H9 (cell line): ENCODE measurements at regions not wholly inside any gene's neighbourhood (a gene's known extent, or its start where the extent isn't known, plus 50 kb on each side); places are given as distances from the start of the nearest gene placed in this dataset.

Experiments
- DNase-seq: peaks from one replicate; pipeline ENCODE4 v3.0.0-alpha.2; 2017
- H2AFZ ChIP-seq: one replicate; pipeline ENCODE4 v1.6.1; 2013; ENCODE audit warnings: mild to moderate bottlenecking, low read length, control low read depth, moderate library complexity
- H2AK5ac ChIP-seq: 2 replicates; pipeline ENCODE4 v1.6.1; 2013; ENCODE audit warnings: low read length, control low read depth, mixed read lengths; ENCODE audit not compliant: insufficient read length
- H2BK120ac ChIP-seq: one replicate; pipeline ENCODE4 v1.6.1; 2013; ENCODE audit warnings: low read depth, mild to moderate bottlenecking, low read length, control low read depth, inconsistent platforms; ENCODE audit not compliant: poor library complexity, severe bottlenecking
- H2BK12ac ChIP-seq: 2 replicates; pipeline ENCODE4 v1.6.1; 2013; ENCODE audit warnings: low read length, control low read depth, mixed read lengths, low read depth; ENCODE audit not compliant: insufficient read length
- H2BK15ac ChIP-seq: 2 replicates; pipeline ENCODE4 v1.6.1; 2013; ENCODE audit warnings: low read depth, low read length, control low read depth
- H2BK20ac ChIP-seq: one replicate; pipeline ENCODE4 v1.6.1; 2013; ENCODE audit warnings: low read depth, mild to moderate bottlenecking, low read length, control low read depth, inconsistent platforms; ENCODE audit not compliant: poor library complexity, severe bottlenecking
- H2BK5ac ChIP-seq: 2 replicates; pipeline ENCODE4 v1.6.1; 2013; ENCODE audit warnings: low read length, control low read depth, mixed read lengths; ENCODE audit not compliant: insufficient read length
- H3K14ac ChIP-seq: 2 replicates; pipeline ENCODE4 v1.6.1; 2013; ENCODE audit warnings: low read length, control low read depth; ENCODE audit not compliant: insufficient read depth
- H3K18ac ChIP-seq: 2 replicates; pipeline ENCODE4 v1.6.1; 2013; ENCODE audit warnings: low read depth, mild to moderate bottlenecking, mixed read lengths, low read length, control low read depth; ENCODE audit not compliant: insufficient read length
- H3K23ac ChIP-seq: 2 replicates; pipeline ENCODE4 v1.6.1; 2013; ENCODE audit warnings: low read length, control low read depth, mixed read lengths, low read depth; ENCODE audit not compliant: insufficient read length
- H3K23me2 ChIP-seq: 2 replicates; pipeline ENCODE4 v1.6.1; 2013; ENCODE audit warnings: low read depth, mild to moderate bottlenecking, mixed read lengths, low read length, control low read depth; ENCODE audit not compliant: insufficient read length, poor library complexity, severe bottlenecking
- H3K27ac ChIP-seq: 2 replicates; pipeline ENCODE4 v1.5.1; 2013; ENCODE audit warnings: low read length, control low read depth, mixed read lengths, low read depth; ENCODE audit not compliant: insufficient read length
- H3K27me3 ChIP-seq: 2 replicates; pipeline ENCODE4 v1.6.1; 2013; ENCODE audit warnings: low read length, control low read depth, inconsistent platforms; ENCODE audit not compliant: insufficient read depth
- H3K4ac ChIP-seq: 2 replicates; pipeline ENCODE4 v1.6.1; 2013; ENCODE audit warnings: low read depth, mild to moderate bottlenecking, control low read depth, inconsistent platforms, low read length, moderate library complexity
- H3K4me1 ChIP-seq: 2 replicates; pipeline ENCODE4 v1.6.1; 2013; ENCODE audit warnings: low read length, control low read depth, inconsistent platforms; ENCODE audit not compliant: insufficient read depth
- H3K4me2 ChIP-seq: 2 replicates; pipeline ENCODE4 v1.6.1; 2013; ENCODE audit warnings: low read length, control low read depth, mixed read lengths; ENCODE audit not compliant: insufficient read length, insufficient read depth
- H3K56ac ChIP-seq: 2 replicates; pipeline ENCODE4 v1.6.1; 2013; ENCODE audit warnings: low read depth, mild to moderate bottlenecking, mixed read lengths, low read length, control low read depth; ENCODE audit not compliant: insufficient read length
- H3K79me1 ChIP-seq: 2 replicates; pipeline ENCODE4 v1.6.1; 2013; ENCODE audit warnings: low read depth, mild to moderate bottlenecking, moderate library complexity, low read length, control low read depth, inconsistent platforms; ENCODE audit not compliant: insufficient read depth, poor library complexity, severe bottlenecking
- H3K79me2 ChIP-seq: 2 replicates; pipeline ENCODE4 v1.6.1; 2013; ENCODE audit warnings: low read length, control low read depth, inconsistent platforms; ENCODE audit not compliant: insufficient read depth
- H3K9ac ChIP-seq: 2 replicates; pipeline ENCODE4 v1.6.1; 2013; ENCODE audit warnings: low read length, control low read depth, mixed read lengths; ENCODE audit not compliant: insufficient read length; ENCODE audit errors: extremely low read depth
- H3K9me3 ChIP-seq: one replicate; pipeline ENCODE4 v1.6.1; 2013; ENCODE audit warnings: low read depth, low read length, inconsistent platforms; ENCODE audit not compliant: control insufficient read depth
- H3T11ph ChIP-seq: one replicate; pipeline ENCODE4 v1.6.1; 2013; ENCODE audit warnings: mild to moderate bottlenecking, low read length, control low read depth, inconsistent platforms
- H4K20me1 ChIP-seq: one replicate; pipeline ENCODE4 v1.6.1; 2013; ENCODE audit not compliant: control insufficient read depth, insufficient read length, insufficient read depth
- H4K5ac ChIP-seq: 2 replicates; pipeline ENCODE4 v1.6.1; 2013; ENCODE audit warnings: low read depth, mild to moderate bottlenecking, mixed read lengths, low read length, control low read depth; ENCODE audit not compliant: insufficient read length
- H4K8ac ChIP-seq: replicated peaks from 2 replicates; pipeline ENCODE4 v1.6.1; 2013; ENCODE audit warnings: low read length, control low read depth, mixed read lengths, low read depth; ENCODE audit not compliant: insufficient read length
- H4K91ac ChIP-seq: 2 replicates; pipeline ENCODE4 v1.6.1; 2013; ENCODE audit warnings: low read depth, mild to moderate bottlenecking, moderate library complexity, mixed read lengths, low read length, control low read depth; ENCODE audit not compliant: insufficient read length
- H3K27ac Mint-ChIP-seq, 3 experiments: 2 replicates in 2 of 3; 3 replicates in 1 of 3; pipeline ENCODE4 v1.8.0; 2020 to 2021; ENCODE audit warnings: mixed read lengths in 3 of 3, mild to moderate bottlenecking in 1 of 3, moderate library complexity in 1 of 3
- H3K27me3 Mint-ChIP-seq: 2 replicates; pipeline ENCODE4 v1.8.0; 2021; ENCODE audit warnings: low read depth, mild to moderate bottlenecking, moderate library complexity, mixed read lengths
- H3K36me3 Mint-ChIP-seq, 3 experiments: 2 replicates in 2 of 3; 3 replicates in 1 of 3; pipeline ENCODE4 v1.8.0; 2020 to 2021; ENCODE audit warnings: low read depth in 3 of 3, mixed read lengths in 3 of 3; ENCODE audit not compliant: insufficient read depth in 1 of 3
- H3K4me1 Mint-ChIP-seq, 2 experiments: 2 replicates each; pipeline ENCODE4 v1.8.0; 2020; ENCODE audit warnings: mixed read lengths in 2 of 2
- H3K4me3 Mint-ChIP-seq, 2 experiments: 2 replicates in 1 of 2; 3 replicates in 1 of 2; pipeline ENCODE4 v1.8.0; 2020 to 2021; ENCODE audit warnings: mild to moderate bottlenecking in 2 of 2, mixed read lengths in 2 of 2, moderate library complexity in 1 of 2
- H3K9me3 Mint-ChIP-seq, 2 experiments: 2 replicates in 1 of 2; 3 replicates in 1 of 2; pipeline ENCODE4 v1.8.0; 2020; ENCODE audit warnings: mild to moderate bottlenecking in 2 of 2, mixed read lengths in 2 of 2, moderate library complexity in 1 of 2
- CTCF ChIP-seq: fragments of 200-600 bp; sonication (generic); conservative IDR thresholded peaks from 3 replicates; pipeline ENCODE4 v1.8.0; 2021; ENCODE audit warnings: antibody characterized with exemption, mild to moderate bottlenecking
- WGBS: extraction: QIAGEN DNeasy Blood & Tissue Kit; methylation state at CpG from one replicate; pipeline ENCODE4 v1.1.7; 2013; ENCODE audit warnings: missing lambda C conversion rate, low lambda C conversion rate, mixed read lengths; ENCODE audit not compliant: insufficient read length; ENCODE audit errors: extremely low coverage; 5-methylcytosine and 5-hydroxymethylcytosine counted together

- Histone ChIP-seq H2BK12ac (no peak overlapping the region), H2BK5ac (no peak overlapping the region), H2BK120ac (no peak overlapping the region), H3K14ac (no peak overlapping the region), H3K27ac (no peak overlapping the region), H4K20me1 (no peaks in the 10 kb centered on the region), H3K9ac (no peak overlapping the region), H3K56ac (no peak overlapping the region), H2AK5ac (no peak overlapping the region), H3K23ac (no peak overlapping the region), H3K23me2 (no peaks in the 10 kb centered on the region), H3T11ph (no peak overlapping the region), H3K4ac (no peak overlapping the region), H3K79me1 (no peaks in the 10 kb centered on the region), H3K9me3 (no peaks in the 10 kb centered on the region), H2BK15ac (no peak overlapping the region), H4K5ac (no peak overlapping the region), H4K91ac (no peak overlapping the region), H3K18ac (no peak overlapping the region), H4K8ac (no peak overlapping the region), H3K79me2 (no peaks in the 10 kb centered on the region), H3K4me1 (no peaks in the 10 kb centered on the region; the same call in 1 of the 2 replicates), H2BK20ac (no peak overlapping the region), H2AFZ (no peak overlapping the region), H3K27me3 (no peaks in the 10 kb centered on the region), H3K4me2 (no peak overlapping the region)
- H3K4me1 Mint-ChIP-seq, result peaks cover 10 to 13% of the 10 kb centered on the region in 2 experiments
- no peak for DNase-seq
- H3K36me3 Mint-ChIP-seq, result no peaks in the 10 kb centered on the region
- no peak for TF ChIP-seq CTCF
- H3K27me3 Mint-ChIP-seq, result no peaks in the 10 kb centered on the region; the same call in 1 of the 2 replicates
- WGBS, result no CpG with 5 or more reads among the region's 1 CpG
- no peak overlapping the region for H3K27ac Mint-ChIP-seq
- H3K9me3 Mint-ChIP-seq, result no peaks in the 10 kb centered on the region
- no peak overlapping the region for H3K4me3 Mint-ChIP-seq
These were observed 98.9 kb upstream of the IL6 start for GRCh38 chr7:22628112-22628511.
